ENCODE measurements at regions not wholly inside any gene's neighbourhood (a gene's known extent, or its start where the extent isn't known, plus 50 kb on each side); places are given as distances from the start of the nearest gene placed in this dataset.

DNA sequence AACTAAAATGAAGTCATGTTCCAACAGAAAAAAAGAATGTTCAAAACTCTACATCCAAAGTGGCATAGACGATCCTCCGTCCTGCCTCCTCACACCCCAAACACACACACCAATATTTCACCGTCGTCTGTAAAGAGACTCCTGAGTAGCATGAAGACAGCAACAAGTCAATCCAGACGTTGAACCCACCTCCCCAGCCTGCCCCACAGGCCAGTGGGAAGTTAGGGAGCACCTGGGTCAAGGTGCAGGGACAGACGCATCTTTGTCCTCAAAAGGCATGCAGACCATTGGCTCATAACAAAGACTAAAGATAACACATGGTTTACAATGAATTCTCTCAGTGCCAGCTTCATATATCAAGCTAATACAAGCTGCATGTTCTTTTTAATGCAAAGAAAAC, 396.5 kb downstream of the TCERG1L start:
- TF ChIP-seq CTCF (IDR thresholded peaks at IDR 0.05) = no peak
- TF ChIP-seq POLR2AphosphoS5 (IDR thresholded peaks at IDR 0.05; ENCODE audit: low read depth, low read length) = no peak
- TF ChIP-seq REST (IDR thresholded peaks at IDR 0.05; ENCODE audit: insufficient read depth in 1 of 2, low read depth in 2 of 2, low read length in 1 of 2) = no peak
- TF ChIP-seq SIN3A (IDR thresholded peaks at IDR 0.05; ENCODE audit: borderline replicate concordance, insufficient read depth, low read depth, low read length) = no peak
